ENCODE measurements at regions not wholly inside any gene's neighbourhood (a gene's known extent, or its start where the extent isn't known, plus 50 kb on each side); places are given as distances from the start of the nearest gene placed in this dataset.

GRCh38 chr12:124650912-124651311, 83.5 kb upstream of the NCOR2 start:
- TF ChIP-seq, protein P1, sequence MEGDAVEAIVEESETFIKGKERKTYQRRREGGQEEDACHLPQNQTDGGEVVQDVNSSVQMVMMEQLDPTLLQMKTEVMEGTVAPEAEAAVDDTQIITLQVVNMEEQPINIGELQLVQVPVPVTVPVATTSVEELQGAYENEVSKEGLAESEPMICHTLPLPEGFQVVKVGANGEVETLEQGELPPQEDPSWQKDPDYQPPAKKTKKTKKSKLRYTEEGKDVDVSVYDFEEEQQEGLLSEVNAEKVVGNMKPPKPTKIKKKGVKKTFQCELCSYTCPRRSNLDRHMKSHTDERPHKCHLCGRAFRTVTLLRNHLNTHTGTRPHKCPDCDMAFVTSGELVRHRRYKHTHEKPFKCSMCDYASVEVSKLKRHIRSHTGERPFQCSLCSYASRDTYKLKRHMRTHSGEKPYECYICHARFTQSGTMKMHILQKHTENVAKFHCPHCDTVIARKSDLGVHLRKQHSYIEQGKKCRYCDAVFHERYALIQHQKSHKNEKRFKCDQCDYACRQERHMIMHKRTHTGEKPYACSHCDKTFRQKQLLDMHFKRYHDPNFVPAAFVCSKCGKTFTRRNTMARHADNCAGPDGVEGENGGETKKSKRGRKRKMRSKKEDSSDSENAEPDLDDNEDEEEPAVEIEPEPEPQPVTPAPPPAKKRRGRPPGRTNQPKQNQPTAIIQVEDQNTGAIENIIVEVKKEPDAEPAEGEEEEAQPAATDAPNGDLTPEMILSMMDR (IDR thresholded peaks at IDR 0.05), result no peak
- no peak for TF ChIP-seq TCF7L2 (IDR thresholded peaks at IDR 0.05; ENCODE audit: low read depth, low read length)
- no peak for TF ChIP-seq REST (IDR thresholded peaks at IDR 0.05; ENCODE audit: insufficient read depth in 1 of 2, low read depth in 2 of 2, low read length in 1 of 2)

Data from Panc1 (cell line).